ENCODE measurements at regions not wholly inside any gene's neighbourhood (a gene's known extent, or its start where the extent isn't known, plus 50 kb on each side); places are given as distances from the start of the nearest gene placed in this dataset.

DNA sequence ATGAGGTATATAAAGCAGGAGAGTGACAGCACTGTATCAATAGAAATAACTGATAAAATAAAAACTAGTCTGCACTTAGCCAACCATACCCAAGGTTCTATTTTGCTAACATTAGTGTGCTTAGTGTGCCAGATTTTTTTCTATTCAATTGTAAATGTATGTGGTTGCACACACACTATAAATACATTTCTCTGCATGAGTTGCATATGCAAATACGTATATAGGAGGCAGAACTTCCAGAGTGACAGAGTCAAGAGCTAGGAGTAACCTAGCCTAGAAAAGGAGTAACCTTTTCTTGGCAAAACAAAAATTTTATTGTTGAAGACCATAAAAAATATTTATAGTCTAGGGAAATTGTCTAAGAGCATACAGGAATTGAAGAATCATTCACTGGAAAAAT is 461.6 kb downstream of the GABRG2 start:
- TF ChIP-seq, protein P1, sequence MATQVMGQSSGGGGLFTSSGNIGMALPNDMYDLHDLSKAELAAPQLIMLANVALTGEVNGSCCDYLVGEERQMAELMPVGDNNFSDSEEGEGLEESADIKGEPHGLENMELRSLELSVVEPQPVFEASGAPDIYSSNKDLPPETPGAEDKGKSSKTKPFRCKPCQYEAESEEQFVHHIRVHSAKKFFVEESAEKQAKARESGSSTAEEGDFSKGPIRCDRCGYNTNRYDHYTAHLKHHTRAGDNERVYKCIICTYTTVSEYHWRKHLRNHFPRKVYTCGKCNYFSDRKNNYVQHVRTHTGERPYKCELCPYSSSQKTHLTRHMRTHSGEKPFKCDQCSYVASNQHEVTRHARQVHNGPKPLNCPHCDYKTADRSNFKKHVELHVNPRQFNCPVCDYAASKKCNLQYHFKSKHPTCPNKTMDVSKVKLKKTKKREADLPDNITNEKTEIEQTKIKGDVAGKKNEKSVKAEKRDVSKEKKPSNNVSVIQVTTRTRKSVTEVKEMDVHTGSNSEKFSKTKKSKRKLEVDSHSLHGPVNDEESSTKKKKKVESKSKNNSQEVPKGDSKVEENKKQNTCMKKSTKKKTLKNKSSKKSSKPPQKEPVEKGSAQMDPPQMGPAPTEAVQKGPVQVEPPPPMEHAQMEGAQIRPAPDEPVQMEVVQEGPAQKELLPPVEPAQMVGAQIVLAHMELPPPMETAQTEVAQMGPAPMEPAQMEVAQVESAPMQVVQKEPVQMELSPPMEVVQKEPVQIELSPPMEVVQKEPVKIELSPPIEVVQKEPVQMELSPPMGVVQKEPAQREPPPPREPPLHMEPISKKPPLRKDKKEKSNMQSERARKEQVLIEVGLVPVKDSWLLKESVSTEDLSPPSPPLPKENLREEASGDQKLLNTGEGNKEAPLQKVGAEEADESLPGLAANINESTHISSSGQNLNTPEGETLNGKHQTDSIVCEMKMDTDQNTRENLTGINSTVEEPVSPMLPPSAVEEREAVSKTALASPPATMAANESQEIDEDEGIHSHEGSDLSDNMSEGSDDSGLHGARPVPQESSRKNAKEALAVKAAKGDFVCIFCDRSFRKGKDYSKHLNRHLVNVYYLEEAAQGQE (IDR thresholded peaks at IDR 0.05; ENCODE audit: insufficient read depth in 1 of 2, low read depth in 2 of 2, low read length in 2 of 2), result no peak
- no peak for TF ChIP-seq TAF1 (IDR thresholded peaks at IDR 0.05; ENCODE audit: borderline replicate concordance, insufficient read depth, low read length)
- TF ChIP-seq POLR2AphosphoS5 (IDR thresholded peaks at IDR 0.05; ENCODE audit: low read depth, low read length), result no peak
- TF ChIP-seq SIN3A (IDR thresholded peaks at IDR 0.05; ENCODE audit: borderline replicate concordance, insufficient read depth, low read length), result no peak
- TF ChIP-seq FOXP2 (optimal IDR thresholded peaks at IDR 0.05; ENCODE audit: borderline replicate concordance, extremely low read depth, extremely low read length, insufficient read depth), result no peak
